HEK293T (cell line): ENCODE measurements at regions not wholly inside any gene's neighbourhood (a gene's known extent, or its start where the extent isn't known, plus 50 kb on each side); places are given as distances from the start of the nearest gene placed in this dataset.
"Not testable (repeated sequence)": the region's sequence is repeated elsewhere in the genome, so short reads cannot be mapped to it uniquely, and the experiment has no call there.

Experiments used
- CTCF ChIA-PET: fragments of 350-600 bp; formaldehyde crosslinking; extraction: SDS; loops from one replicate; lab custom pipeline; 2021; ENCODE audit warnings: antibody characterized with exemption, inconsistent platforms; lab: Yijun Ruan, JAX
- POLR2A ChIA-PET: fragments of 350-600 bp; formaldehyde crosslinking; extraction: SDS; loops from one replicate; lab custom pipeline; 2020; ENCODE audit warnings: antibody characterized with exemption, inconsistent platforms; lab: Yijun Ruan, JAX
- DNase-seq: peaks from one replicate; pipeline ENCODE4 v3.0.0; 2012; ENCODE audit warnings: mixed read lengths; ENCODE audit errors: extremely low spot score
- ARNT ChIP-seq: fragments of 450-650 bp; IDR thresholded peaks from 2 replicates; pipeline ENCODE4 v1.6.1; 2017; ENCODE audit warnings: mild to moderate bottlenecking
- BHLHE40 ChIP-seq: fragments of 450-650 bp; IDR thresholded peaks from 2 replicates; pipeline ENCODE4 v1.6.1; 2016; ENCODE audit warnings: mild to moderate bottlenecking, moderate library complexity, borderline replicate concordance
- CTBP1 ChIP-seq: fragments of 450-650 bp; IDR thresholded peaks from 2 replicates; pipeline ENCODE4 v1.6.1; 2016; ENCODE audit warnings: borderline replicate concordance
- ELF4 ChIP-seq: fragments of 450-650 bp; IDR thresholded peaks from 2 replicates; pipeline ENCODE4 v1.6.1; 2017; ENCODE audit warnings: antibody characterized with exemption
- FOXA1 ChIP-seq: fragments of 450-650 bp; IDR thresholded peaks from 2 replicates; pipeline ENCODE4 v1.6.1; 2016; ENCODE audit warnings: mild to moderate bottlenecking
- FOXK2 ChIP-seq: fragments of 450-650 bp; IDR thresholded peaks from 2 replicates; pipeline ENCODE4 v1.6.1; 2016; ENCODE audit warnings: mild to moderate bottlenecking
- FOXM1 ChIP-seq: fragments of 450-650 bp; IDR thresholded peaks from 2 replicates; pipeline ENCODE4 v1.6.1; 2017; ENCODE audit warnings: mild to moderate bottlenecking, borderline replicate concordance
- HDGF ChIP-seq: fragments of 450-650 bp; IDR thresholded peaks from 2 replicates; pipeline ENCODE4 v1.6.1; 2017; ENCODE audit warnings: antibody characterized with exemption, borderline replicate concordance
- L3MBTL2 ChIP-seq: fragments of 450-650 bp; conservative IDR thresholded peaks from 2 replicates; pipeline ENCODE4 v1.6.1; 2016; ENCODE audit warnings: mild to moderate bottlenecking
- LEF1 ChIP-seq: fragments of 450-650 bp; IDR thresholded peaks from 2 replicates; pipeline ENCODE4 v1.6.1; 2017; ENCODE audit warnings: mild to moderate bottlenecking, borderline replicate concordance
- NFRKB ChIP-seq: fragments of 450-650 bp; IDR thresholded peaks from 2 replicates; pipeline ENCODE4 v1.6.1; 2016; ENCODE audit warnings: mild to moderate bottlenecking, moderate library complexity
- SP1 ChIP-seq: fragments of 450-650 bp; IDR thresholded peaks from 2 replicates; pipeline ENCODE4 v1.6.1; 2017
- SUZ12 ChIP-seq: fragments of 450-650 bp; IDR thresholded peaks from 2 replicates; pipeline ENCODE4 v1.6.1; 2016; ENCODE audit warnings: mild to moderate bottlenecking
- TARDBP ChIP-seq: fragments of 450-650 bp; IDR thresholded peaks from 2 replicates; pipeline ENCODE4 v1.6.1; 2016
- ZNF384 ChIP-seq: fragments of 450-650 bp; IDR thresholded peaks from 2 replicates; pipeline ENCODE4 v1.6.1; 2016
- TF ChIP-seq, protein P1 (sequence below): fragments of 450-650 bp; IDR thresholded peaks from 2 replicates; pipeline ENCODE4 v1.6.1; 2016

DNA sequence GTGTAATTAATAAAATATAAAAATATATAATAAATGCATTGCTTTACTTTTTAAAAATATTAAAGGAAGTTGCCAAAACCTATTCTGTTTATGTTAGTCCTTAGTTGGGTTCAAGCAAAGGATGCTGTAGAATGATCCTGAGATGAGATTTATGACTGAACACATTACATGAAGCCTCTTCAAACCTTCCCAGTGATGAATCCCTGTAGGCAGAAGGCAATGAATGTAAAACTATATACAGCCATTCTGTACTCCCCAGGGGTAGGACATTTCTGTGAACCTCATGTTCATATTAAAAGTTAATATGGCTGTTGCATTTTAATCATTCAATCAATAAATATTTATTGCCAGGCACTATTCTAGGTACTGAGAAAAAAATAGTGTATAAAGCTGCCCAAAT lies 166.0 kb downstream of the RFPL4B start:
- TF ChIP-seq HDGF (no peak), L3MBTL2 (no peak), NFRKB (no peak), ZNF384 (no peak), ELF4 (no peak), FOXA1 (no peak), BHLHE40 (no peak), FOXM1 (no peak), SP1 (no peak), LEF1 (no peak), ARNT (no peak), TARDBP (no peak), FOXK2 (no peak), CTBP1 (no peak), SUZ12 (no peak)
- TF ChIP-seq, protein P1, sequence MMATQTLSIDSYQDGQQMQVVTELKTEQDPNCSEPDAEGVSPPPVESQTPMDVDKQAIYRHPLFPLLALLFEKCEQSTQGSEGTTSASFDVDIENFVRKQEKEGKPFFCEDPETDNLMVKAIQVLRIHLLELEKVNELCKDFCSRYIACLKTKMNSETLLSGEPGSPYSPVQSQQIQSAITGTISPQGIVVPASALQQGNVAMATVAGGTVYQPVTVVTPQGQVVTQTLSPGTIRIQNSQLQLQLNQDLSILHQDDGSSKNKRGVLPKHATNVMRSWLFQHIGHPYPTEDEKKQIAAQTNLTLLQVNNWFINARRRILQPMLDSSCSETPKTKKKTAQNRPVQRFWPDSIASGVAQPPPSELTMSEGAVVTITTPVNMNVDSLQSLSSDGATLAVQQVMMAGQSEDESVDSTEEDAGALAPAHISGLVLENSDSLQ: no peak
- no peak for DNase-seq
- ChIA-PET POLR2A (no interaction called here), CTCF (interaction anchor here (1.6 kb wide), 1 partner anchor 10 kb away, joined by 4 read pairs; no protein-coding TSS in a partner anchor)

DNA sequence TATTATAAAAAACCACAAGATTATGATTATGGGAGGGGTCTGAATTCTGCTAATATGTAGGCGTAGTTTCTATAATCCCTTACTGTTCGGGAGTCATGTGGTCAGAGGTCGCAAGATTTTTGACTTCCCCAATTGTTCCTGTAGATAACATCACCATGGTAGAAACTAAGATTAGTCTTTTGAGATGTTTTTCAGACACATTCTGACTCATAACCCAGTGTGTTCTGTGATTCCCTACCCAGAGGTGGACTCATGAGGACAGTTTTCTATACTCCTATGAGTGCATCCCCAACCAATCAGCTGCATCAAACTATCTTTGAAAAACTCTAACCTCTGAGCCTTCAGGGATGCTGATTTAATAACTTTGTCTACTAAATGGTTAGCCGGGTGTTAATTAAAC lies 175.5 kb downstream of the RFPL4B start:
- CTCF ChIA-PET: no interaction called here
- TF ChIP-seq BHLHE40: no peak
- TF ChIP-seq FOXM1: no peak
- no peak for TF ChIP-seq L3MBTL2
- TF ChIP-seq ELF4: no peak
- TF ChIP-seq, protein P1: no peak
- no peak for TF ChIP-seq HDGF
- TF ChIP-seq SUZ12: no peak
- TF ChIP-seq FOXA1: no peak
- no peak for TF ChIP-seq CTBP1
- TF ChIP-seq NFRKB: no peak
- TF ChIP-seq LEF1: no peak
- no peak for TF ChIP-seq ZNF384
- DNase-seq: no peak
- POLR2A ChIA-PET: no interaction called here

DNA sequence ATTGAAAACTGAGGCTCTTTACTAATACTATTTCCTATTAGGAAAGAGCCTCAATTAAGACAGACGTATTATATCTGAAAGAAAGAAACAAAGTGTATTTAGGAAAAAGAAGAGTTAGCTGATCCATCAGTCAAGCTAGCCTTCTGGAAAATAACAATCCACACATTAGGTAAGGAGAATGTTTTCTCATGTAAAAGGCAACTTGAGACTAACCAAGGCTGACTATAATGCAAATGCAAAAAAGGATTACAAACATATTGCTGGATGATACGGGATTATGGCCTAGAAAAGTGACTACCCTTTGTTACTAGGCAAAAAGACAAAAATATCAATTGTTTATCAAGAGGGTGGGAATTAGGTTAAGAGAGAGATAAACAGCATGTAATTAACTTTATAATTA lies 176.9 kb downstream of the RFPL4B start:
- POLR2A ChIA-PET: no interaction called here
- no peak for DNase-seq
- CTCF ChIA-PET: no interaction called here
- TF ChIP-seq FOXK2: no peak
- no peak for TF ChIP-seq ELF4
- no peak for TF ChIP-seq FOXA1

DNA sequence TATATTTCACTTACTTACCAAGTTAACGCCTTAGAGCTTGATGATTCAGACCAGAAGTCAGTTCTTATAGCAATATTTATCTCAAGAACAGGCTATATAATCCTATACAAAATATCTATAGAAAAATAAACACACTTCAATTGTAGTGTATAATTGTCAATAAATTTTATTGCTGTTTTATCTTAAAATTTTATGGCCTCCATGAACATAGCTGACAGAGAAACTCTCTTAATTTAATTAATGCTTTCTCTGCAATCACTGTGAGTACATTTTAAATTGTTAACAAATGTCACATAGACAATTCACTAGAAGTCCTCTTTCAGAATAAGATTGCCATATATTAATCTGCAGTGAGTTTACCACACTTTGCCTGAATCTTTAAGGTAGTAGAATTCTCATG lies 178.6 kb downstream of the RFPL4B start:
- ChIA-PET CTCF (interaction anchor here (0.6 kb wide), 1 partner anchor 352 kb away, joined by 5 read pairs; no protein-coding TSS in a partner anchor), POLR2A (no interaction called here)
- TF ChIP-seq, protein P1: peak; percentile 60
- TF ChIP-seq ELF4: no peak
- no peak for DNase-seq

DNA sequence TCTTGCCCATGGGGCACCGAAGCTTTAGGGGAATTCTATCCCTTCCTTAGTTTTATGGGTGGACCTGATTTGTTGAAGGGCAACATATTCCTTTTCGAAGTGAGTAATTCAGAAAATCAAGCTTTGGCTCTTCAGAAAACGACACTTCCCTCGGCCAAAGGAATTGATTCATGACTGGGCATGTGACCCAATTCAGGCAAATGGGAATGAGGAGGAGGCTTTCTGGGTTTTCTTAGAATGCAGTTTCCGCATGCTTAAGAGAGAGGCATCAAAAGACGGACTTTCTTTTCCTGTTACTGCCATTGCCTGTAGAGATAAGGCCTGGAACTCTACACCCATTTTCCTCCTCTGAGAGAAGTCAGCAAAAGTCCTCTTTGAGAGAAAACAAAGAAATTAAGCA lies 179.5 kb downstream of the RFPL4B start:
- CTCF ChIA-PET: no interaction called here
- TF ChIP-seq TARDBP: no peak
- TF ChIP-seq, protein P1: no peak
- TF ChIP-seq CTBP1: no peak
- TF ChIP-seq SP1: no peak
- no peak for TF ChIP-seq ARNT
- TF ChIP-seq FOXA1: no peak
- no peak for TF ChIP-seq SUZ12
- TF ChIP-seq ZNF384: no peak
- POLR2A ChIA-PET: no interaction called here
- DNase-seq: no peak

DNA sequence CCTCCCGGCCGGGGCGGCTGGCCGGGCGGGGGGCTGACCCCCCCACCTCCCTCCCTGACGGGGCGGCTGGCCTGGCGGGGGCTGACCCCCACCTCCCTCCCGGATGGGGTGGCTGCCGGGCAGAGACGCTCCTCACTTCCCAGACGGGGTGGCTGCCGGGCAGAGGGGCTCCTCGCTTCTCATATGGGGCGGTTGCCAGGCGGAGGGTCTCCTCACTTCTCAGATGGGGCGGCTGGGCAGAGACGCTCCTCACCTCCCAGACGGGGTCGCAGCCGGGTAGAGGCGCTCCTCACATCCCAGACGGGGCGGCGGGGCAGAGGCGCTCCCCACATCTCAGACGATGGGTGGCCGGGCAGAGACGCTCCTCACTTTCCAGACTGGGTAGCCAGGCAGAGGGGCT lies 181.2 kb downstream of the RFPL4B start:
- CTCF ChIA-PET, POLR2A ChIA-PET, DNase-seq: not testable (repeated sequence)

DNA sequence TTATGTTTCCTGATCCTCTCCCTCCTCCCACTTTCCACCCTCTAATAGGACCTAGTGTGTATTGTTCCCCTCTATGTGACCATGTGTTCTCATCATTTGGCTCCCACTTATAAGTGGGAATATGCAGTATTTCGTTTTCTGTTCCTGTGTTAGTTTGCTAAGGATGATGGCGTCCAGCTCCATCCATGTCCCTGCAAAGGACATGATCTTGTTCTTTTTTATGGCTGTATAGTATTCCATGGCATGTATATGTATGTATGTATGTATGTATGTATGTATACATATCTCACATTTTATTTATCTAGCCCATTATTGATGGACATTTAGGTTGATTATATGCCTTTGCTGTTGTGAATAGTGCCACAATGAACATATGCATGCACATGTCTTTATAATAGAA lies 188.7 kb downstream of the RFPL4B start:
- TF ChIP-seq TARDBP (no peak), ARNT (no peak), FOXK2 (no peak), CTBP1 (no peak), LEF1 (no peak)
- TF ChIP-seq, protein P1: no peak

More for the DNA sequence above, 188.7 kb downstream of the RFPL4B start:
- POLR2A ChIA-PET: no interaction called here
- DNase-seq: no peak
- CTCF ChIA-PET: no interaction called here
